GM18873 (cell line): ENCODE measurements at regions not wholly inside any gene's neighbourhood (a gene's known extent, or its start where the extent isn't known, plus 50 kb on each side); places are given as distances from the start of the nearest gene placed in this dataset.

ENCODE experiments used
- ATAC-seq: cut with Tn5 transposase; IDR thresholded peaks from one replicate; pipeline ENCODE4 v1.9.1; 2021; ENCODE audit warnings: mild to moderate bottlenecking, moderate library complexity, moderate number of reproducible peaks; ENCODE audit not compliant: unreplicated experiment, low FRiP score

DNA sequence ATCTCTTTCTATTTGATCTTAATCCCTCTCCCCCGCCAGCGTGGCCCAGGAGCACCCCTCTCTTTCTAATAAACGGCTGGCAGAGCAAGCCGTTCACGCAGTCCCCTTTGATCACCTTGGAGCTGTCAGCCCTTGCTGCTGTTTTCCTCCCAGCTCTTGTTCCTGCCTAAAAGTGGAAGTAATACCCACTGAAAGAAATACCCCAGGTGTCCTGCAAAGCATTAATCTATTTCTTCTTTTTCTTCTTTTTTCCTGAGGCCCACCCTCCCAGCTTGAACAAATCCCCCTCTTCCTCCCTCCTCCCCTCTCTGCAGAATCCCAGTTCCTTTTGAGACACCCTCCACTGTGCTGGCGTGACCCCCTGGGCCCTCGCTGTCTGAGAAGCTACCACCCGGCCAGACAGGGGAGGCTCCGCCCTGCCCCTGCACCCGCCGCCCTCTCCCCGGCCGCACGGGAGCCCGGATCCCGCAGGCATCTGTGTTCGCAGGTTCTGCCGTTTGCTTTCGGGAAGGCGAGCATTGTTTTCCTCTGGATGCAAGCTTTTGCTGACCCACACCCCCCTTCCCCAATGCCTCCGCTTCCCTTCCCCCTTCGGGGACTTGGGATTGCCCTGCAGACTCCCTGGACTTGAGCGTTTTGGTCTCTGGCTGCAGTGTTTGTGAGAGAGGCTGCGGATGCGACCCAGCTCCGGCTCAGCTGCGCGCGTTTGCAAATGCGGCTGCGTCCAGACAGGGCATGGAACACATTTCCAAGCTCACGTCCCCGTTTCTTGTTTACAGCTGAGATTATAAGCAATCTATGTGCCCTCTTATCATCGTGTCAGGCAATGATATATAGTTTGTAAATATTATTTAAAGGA, 631.5 kb downstream of the NYAP2 start:
- ATAC-seq = no peak

- no peak for ATAC-seq
Measured at GRCh38 chr2:226030369-226030768, 630.9 kb downstream of the NYAP2 start.

DNA sequence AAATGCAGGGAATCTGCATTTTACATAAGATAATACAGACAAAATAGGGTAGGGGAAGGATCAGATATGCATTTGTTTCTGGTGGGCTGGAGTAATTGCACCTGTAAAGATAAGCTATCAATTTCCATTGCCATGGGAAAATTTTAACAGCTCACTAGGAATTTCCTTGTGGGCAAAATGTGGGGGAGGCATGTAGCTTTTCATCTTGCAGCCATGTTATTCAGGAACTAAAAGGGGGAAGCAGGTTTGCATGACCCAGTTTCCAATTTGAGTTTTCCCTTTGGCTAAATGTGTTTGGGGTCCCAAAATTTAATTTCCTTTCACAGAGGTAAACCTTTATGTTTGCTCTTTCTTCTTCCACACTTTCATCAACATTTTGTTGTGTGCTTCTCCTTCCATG, 624.4 kb downstream of the NYAP2 start:
- no peak for ATAC-seq

GRCh38 chr2:226023383-226023782, 623.9 kb downstream of the NYAP2 start:
- no peak for ATAC-seq

DNA sequence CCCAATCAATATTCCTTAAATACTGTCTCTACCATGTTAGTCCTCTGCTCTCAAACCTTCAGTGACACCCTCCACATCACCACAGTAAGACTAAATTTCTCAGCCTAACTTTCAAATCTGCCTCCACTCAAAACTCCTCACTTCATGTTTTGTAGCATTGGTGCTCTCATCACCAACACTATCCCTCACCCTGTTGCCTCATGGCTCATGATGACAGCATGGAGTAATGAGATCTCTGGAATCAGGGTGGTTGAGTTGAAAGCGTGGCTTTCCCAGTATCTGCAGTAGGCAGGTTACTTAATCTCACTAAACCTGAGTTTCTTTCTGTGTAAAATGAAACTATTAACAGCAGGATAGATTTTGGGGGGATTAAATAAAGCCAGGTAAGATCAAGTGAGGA, 621.4 kb downstream of the NYAP2 start:
- ATAC-seq = no peak

- ATAC-seq = no peak
Measured at GRCh38 chr2:226020176-226020575, 620.7 kb downstream of the NYAP2 start.

DNA sequence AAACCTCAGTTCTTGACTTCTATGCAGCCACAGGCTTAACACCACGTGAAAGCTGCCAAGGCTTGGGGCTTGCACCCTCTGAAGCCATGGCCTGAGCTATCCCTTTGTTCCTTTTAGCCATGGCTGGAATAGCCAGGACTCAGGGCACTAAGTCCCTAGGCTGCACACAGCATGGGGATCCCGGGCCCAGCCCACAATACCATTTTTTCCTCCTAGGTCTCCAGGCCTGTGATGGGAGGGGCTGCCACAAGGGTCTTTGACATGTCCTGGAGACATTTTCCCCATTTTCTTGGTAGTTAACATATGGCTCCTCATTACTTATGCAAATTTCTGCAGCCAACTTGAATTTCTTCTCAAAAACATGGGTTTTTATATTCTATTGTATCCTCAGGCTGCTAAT, 619.1 kb downstream of the NYAP2 start:
- no peak for ATAC-seq

GRCh38 chr2:226017537-226017936, 618.0 kb downstream of the NYAP2 start:
- no peak for ATAC-seq

DNA sequence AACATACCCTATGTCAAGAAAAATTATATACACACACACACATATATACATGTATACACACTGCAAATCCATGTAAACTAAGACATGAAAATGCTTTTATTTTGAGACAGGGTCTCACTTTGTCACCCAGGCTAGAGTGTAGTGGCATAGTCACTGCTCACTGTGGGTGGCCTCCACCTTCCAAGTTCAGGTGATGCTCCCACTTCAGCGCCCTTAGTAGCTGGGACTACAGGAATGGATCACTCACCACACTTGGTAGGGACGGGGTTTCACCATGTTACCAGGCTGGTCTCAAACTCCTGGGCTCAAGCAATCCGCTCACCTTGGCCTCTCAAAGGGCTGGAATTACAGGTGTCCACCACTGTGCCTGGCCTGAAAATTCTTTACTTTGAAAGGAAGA, 617.6 kb downstream of the NYAP2 start:
- ATAC-seq = no peak

GRCh38 chr2:226011716-226012450, 612.4 kb downstream of the NYAP2 start:
- ATAC-seq = no peak

DNA sequence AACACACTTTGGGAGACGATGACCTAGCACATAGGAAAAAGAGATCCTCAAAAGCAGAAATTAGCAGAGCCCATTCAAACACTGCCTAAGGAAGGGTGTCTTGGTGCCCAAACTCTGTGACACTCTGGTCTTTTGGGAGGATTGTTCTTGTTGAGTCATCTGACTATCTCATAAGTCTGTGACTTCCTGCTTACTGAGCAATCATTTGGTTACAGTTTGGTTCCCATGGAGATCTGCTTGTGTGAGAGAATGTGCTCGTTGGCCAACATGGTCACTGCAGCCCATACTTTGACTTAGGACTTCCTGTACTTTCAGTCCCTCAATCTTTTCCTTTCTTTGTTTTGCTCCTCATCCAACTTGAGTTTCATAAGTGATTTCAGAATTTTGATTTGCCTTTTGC, 602.9 kb downstream of the NYAP2 start:
- ATAC-seq = no peak

GRCh38 chr2:226001716-226002115, 602.2 kb downstream of the NYAP2 start:
- ATAC-seq = no peak

GRCh38 chr2:225999692-226000091, 600.2 kb downstream of the NYAP2 start:
- no peak for ATAC-seq

- no peak for ATAC-seq
Measured at GRCh38 chr2:225998653-225999052, 599.1 kb downstream of the NYAP2 start.

GRCh38 chr2:225998116-225998515, 598.6 kb downstream of the NYAP2 start:
- no peak for ATAC-seq

GRCh38 chr2:225996462-225996828, 596.9 kb downstream of the NYAP2 start:
- ATAC-seq = no peak

GRCh38 chr2:225995796-225996461, 596.4 kb downstream of the NYAP2 start:
- ATAC-seq = no peak

GRCh38 chr2:225994748-225995405, 595.4 kb downstream of the NYAP2 start:
- ATAC-seq = no peak

- no peak for ATAC-seq
Measured at GRCh38 chr2:225993430-225993829, 593.9 kb downstream of the NYAP2 start.

DNA sequence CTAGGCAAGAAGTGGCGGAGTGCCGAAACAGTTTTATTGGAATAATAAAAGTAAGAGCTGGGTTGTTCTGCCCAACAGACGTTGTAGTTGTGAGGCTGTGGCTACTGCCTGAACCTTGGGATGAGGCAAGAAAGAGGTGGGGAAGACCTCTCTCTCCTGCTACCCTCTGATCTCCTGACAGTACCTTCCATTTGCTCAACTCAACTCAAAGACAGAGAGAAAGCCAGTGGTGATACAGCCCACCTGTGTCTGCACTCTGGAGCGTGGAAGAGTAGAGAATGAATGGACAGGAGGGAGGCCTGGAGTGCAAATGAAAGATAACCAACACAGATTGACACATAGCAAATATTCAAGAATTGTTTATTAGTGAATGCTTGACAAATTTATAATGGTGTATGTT, 590.3 kb downstream of the NYAP2 start:
- ATAC-seq = no peak

- no peak for ATAC-seq
Measured at GRCh38 chr2:225980372-225980771, 580.9 kb downstream of the NYAP2 start.
